ENCODE measurements at regions not wholly inside any gene's neighbourhood (a gene's known extent, or its start where the extent isn't known, plus 50 kb on each side); places are given as distances from the start of the nearest gene placed in this dataset.

GRCh38 chr10:25758511-25758910, 175.5 kb upstream of the MYO3A start:
- TF ChIP-seq TAF1 (IDR thresholded peaks at IDR 0.05; ENCODE audit: borderline replicate concordance, low read depth, low read length) (no peak), POLR2AphosphoS5 (IDR thresholded peaks at IDR 0.05; ENCODE audit: low read depth, low read length) (no peak), POLR2A (IDR thresholded peaks at IDR 0.05; ENCODE audit: low read depth, low read length) (no peak)
- DNase-seq (ENCODE audit: insufficient read length) (no peak), FAIRE-seq (no peak)

- FAIRE-seq (no peak), DNase-seq (ENCODE audit: insufficient read length) (no peak)
- TF ChIP-seq TAF1 (IDR thresholded peaks at IDR 0.05; ENCODE audit: borderline replicate concordance, low read depth, low read length): no peak
- no peak for TF ChIP-seq POLR2A (IDR thresholded peaks at IDR 0.05; ENCODE audit: low read depth, low read length)
- TF ChIP-seq POLR2AphosphoS5 (IDR thresholded peaks at IDR 0.05; ENCODE audit: low read depth, low read length): no peak
Measured at GRCh38 chr10:25761937-25762336, 172.1 kb upstream of the MYO3A start.

- DNase-seq (ENCODE audit: insufficient read length): no peak
- TF ChIP-seq POLR2A (IDR thresholded peaks at IDR 0.05; ENCODE audit: low read depth, low read length) (no peak), POLR2AphosphoS5 (IDR thresholded peaks at IDR 0.05; ENCODE audit: low read depth, low read length) (no peak), TAF1 (IDR thresholded peaks at IDR 0.05; ENCODE audit: borderline replicate concordance, low read depth, low read length) (no peak)
Measured at GRCh38 chr10:25766213-25766612, 167.8 kb upstream of the MYO3A start.

GRCh38 chr10:25766687-25767221, 167.3 kb upstream of the MYO3A start:
- DNase-seq (ENCODE audit: insufficient read length) (no peak), FAIRE-seq (no peak)
- no peak for TF ChIP-seq POLR2A (IDR thresholded peaks at IDR 0.05; ENCODE audit: low read depth, low read length)
- no peak for TF ChIP-seq TAF1 (IDR thresholded peaks at IDR 0.05; ENCODE audit: borderline replicate concordance, low read depth, low read length)
- no peak for TF ChIP-seq POLR2AphosphoS5 (IDR thresholded peaks at IDR 0.05; ENCODE audit: low read depth, low read length)

More at GRCh38 chr10:25766213-25766612, 167.8 kb upstream of the MYO3A start:
- no peak for FAIRE-seq

- DNase-seq (ENCODE audit: insufficient read length): no peak
- TF ChIP-seq TAF1 (IDR thresholded peaks at IDR 0.05; ENCODE audit: borderline replicate concordance, low read depth, low read length) (no peak), POLR2A (IDR thresholded peaks at IDR 0.05; ENCODE audit: low read depth, low read length) (no peak), POLR2AphosphoS5 (IDR thresholded peaks at IDR 0.05; ENCODE audit: low read depth, low read length) (no peak)
- no peak for FAIRE-seq
Measured at GRCh38 chr10:25768167-25768566, 165.9 kb upstream of the MYO3A start.

GRCh38 chr10:25778646-25779045, 155.4 kb upstream of the MYO3A start:
- TF ChIP-seq TAF1 (IDR thresholded peaks at IDR 0.05; ENCODE audit: borderline replicate concordance, low read depth, low read length) (no peak), POLR2AphosphoS5 (IDR thresholded peaks at IDR 0.05; ENCODE audit: low read depth, low read length) (no peak), POLR2A (IDR thresholded peaks at IDR 0.05; ENCODE audit: low read depth, low read length) (no peak)
- no peak for DNase-seq (ENCODE audit: insufficient read length)
- FAIRE-seq: no peak

GRCh38 chr10:25786161-25786560, 147.9 kb upstream of the MYO3A start:
- TF ChIP-seq TAF1 (IDR thresholded peaks at IDR 0.05; ENCODE audit: borderline replicate concordance, low read depth, low read length) (no peak), POLR2A (IDR thresholded peaks at IDR 0.05; ENCODE audit: low read depth, low read length) (no peak), POLR2AphosphoS5 (IDR thresholded peaks at IDR 0.05; ENCODE audit: low read depth, low read length) (no peak)
- DNase-seq (ENCODE audit: insufficient read length) (no peak), FAIRE-seq (no peak)

GRCh38 chr10:25786899-25787298, 147.1 kb upstream of the MYO3A start:
- DNase-seq (ENCODE audit: insufficient read length): no peak
- FAIRE-seq: no peak
- TF ChIP-seq TAF1 (IDR thresholded peaks at IDR 0.05; ENCODE audit: borderline replicate concordance, low read depth, low read length): no peak
- TF ChIP-seq POLR2A (IDR thresholded peaks at IDR 0.05; ENCODE audit: low read depth, low read length): no peak
- no peak for TF ChIP-seq POLR2AphosphoS5 (IDR thresholded peaks at IDR 0.05; ENCODE audit: low read depth, low read length)

GRCh38 chr10:25797888-25798429, 136.1 kb upstream of the MYO3A start:
- TF ChIP-seq TAF1 (IDR thresholded peaks at IDR 0.05; ENCODE audit: borderline replicate concordance, low read depth, low read length) (no peak), POLR2AphosphoS5 (IDR thresholded peaks at IDR 0.05; ENCODE audit: low read depth, low read length) (no peak), POLR2A (IDR thresholded peaks at IDR 0.05; ENCODE audit: low read depth, low read length) (no peak)
- FAIRE-seq (no peak), DNase-seq (ENCODE audit: insufficient read length) (no peak)

- FAIRE-seq (no peak), DNase-seq (ENCODE audit: insufficient read length) (no peak)
- TF ChIP-seq TAF1 (IDR thresholded peaks at IDR 0.05; ENCODE audit: borderline replicate concordance, low read depth, low read length): no peak
- no peak for TF ChIP-seq POLR2A (IDR thresholded peaks at IDR 0.05; ENCODE audit: low read depth, low read length)
- TF ChIP-seq POLR2AphosphoS5 (IDR thresholded peaks at IDR 0.05; ENCODE audit: low read depth, low read length): no peak
Measured at GRCh38 chr10:25804505-25804904, 129.5 kb upstream of the MYO3A start.

- no peak for FAIRE-seq
- TF ChIP-seq POLR2AphosphoS5 (IDR thresholded peaks at IDR 0.05; ENCODE audit: low read depth, low read length): no peak
- TF ChIP-seq POLR2A (IDR thresholded peaks at IDR 0.05; ENCODE audit: low read depth, low read length): no peak
- TF ChIP-seq TAF1 (IDR thresholded peaks at IDR 0.05; ENCODE audit: borderline replicate concordance, low read depth, low read length): no peak
- DNase-seq (ENCODE audit: insufficient read length): no peak
Measured at GRCh38 chr10:25805986-25806385, 128.0 kb upstream of the MYO3A start.

- no peak for TF ChIP-seq POLR2AphosphoS5 (IDR thresholded peaks at IDR 0.05; ENCODE audit: low read depth, low read length)
- TF ChIP-seq POLR2A (IDR thresholded peaks at IDR 0.05; ENCODE audit: low read depth, low read length): no peak
- no peak for TF ChIP-seq TAF1 (IDR thresholded peaks at IDR 0.05; ENCODE audit: borderline replicate concordance, low read depth, low read length)
- no peak for DNase-seq (ENCODE audit: insufficient read length)
- FAIRE-seq: no peak
Measured at GRCh38 chr10:25808372-25808771, 125.7 kb upstream of the MYO3A start.
